Motor neuron (in vitro differentiated cells): ENCODE measurements at regions not wholly inside any gene's neighbourhood (a gene's known extent, or its start where the extent isn't known, plus 50 kb on each side); places are given as distances from the start of the nearest gene placed in this dataset.
"Not testable (repeated sequence)": the region's sequence is repeated elsewhere in the genome, so short reads cannot be mapped to it uniquely, and the experiment has no call there.

Experiments used
- ATAC-seq, 8 experiments: fragments of 200-7000 bp; cut with Tn5 transposase; replicated peaks in 6 of 8; 2 replicates each; pipeline ENCODE4 v1.8.0; 2021; ENCODE audit warnings: mild to moderate bottlenecking in 8 of 8, moderate library complexity in 8 of 8
- H3K27ac ChIP-seq, 2 donors: fragments of 250-450 bp; sonication (Bioruptor Pico); 2 replicates each; pipeline ENCODE4 v1.9.0; 2021; ENCODE audit warnings: antibody characterized with exemption in 2 of 2, mild to moderate bottlenecking in 2 of 2, moderate library complexity in 1 of 2
- H3K4me1 ChIP-seq, 2 donors: fragments of 250-450 bp; sonication (Bioruptor Pico); replicated peaks in 1 of 2; 2 replicates each; pipeline ENCODE4 v1.6.1; 2021; ENCODE audit warnings: antibody characterized with exemption in 2 of 2, mild to moderate bottlenecking in 2 of 2, moderate library complexity in 1 of 2
- H3K4me3 ChIP-seq, 5 donors: fragments of 250-450 bp; sonication (Bioruptor Pico); 2 replicates each; pipeline ENCODE4 v1.9.0; 2021; ENCODE audit warnings: antibody characterized with exemption in 5 of 5, mild to moderate bottlenecking in 5 of 5, moderate library complexity in 4 of 5
- WGBS, 10 experiments: fragments of 450-650 bp; shearing (Covaris generic); methylation state at CpG; one replicate each; pipeline ENCODE4 v1.0.0; 2022; 5-methylcytosine and 5-hydroxymethylcytosine counted together
- in situ Hi-C, 9 experiments: fragments of 400-800 bp; cut with MboI; loops; one replicate each; pipeline ENCODE4 v1.15.0; 2021; ENCODE audit warnings: low sequenced_read_pairs in 9 of 9, low pct_unique_long_range_greater_than_20kb in 2 of 9; ENCODE audit not compliant: unreplicated experiment in 9 of 9

DNA sequence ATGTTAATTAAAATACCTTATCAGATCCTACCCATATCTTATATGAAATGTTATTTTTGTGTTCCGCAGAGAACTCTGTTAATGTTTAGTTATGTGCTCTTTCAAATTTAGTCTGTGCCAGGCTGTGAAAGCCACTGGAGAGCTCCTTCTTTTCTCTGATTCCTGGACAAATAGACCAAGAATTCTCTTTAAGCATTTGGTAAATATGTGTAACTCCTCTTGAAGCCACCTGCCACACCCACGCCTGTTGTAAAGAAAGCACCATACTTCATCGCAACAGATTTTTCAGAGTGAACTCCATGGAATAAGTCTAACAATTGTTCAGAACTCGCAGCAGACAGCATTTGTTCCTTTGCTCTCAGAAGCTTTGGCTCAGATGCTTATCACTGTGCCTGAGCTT, 301.1 kb downstream of the FAM170A start:
- no peak overlapping the region for H3K27ac ChIP-seq
- no peak overlapping the region for H3K4me3 ChIP-seq
- no peaks in the 10 kb centered on the region for H3K4me1 ChIP-seq
- in situ Hi-C loops, result loop anchor here in 1 of 9 experiments (25.0 kb wide), 1 partner anchor 532 kb away; the partner anchor contains the start of gene PRR16
- 47 to 100% (median 90%) methylated on average over 1 to 4 of the region's 4 CpGs; no CpG with 5 or more reads in 1 of the 10 experiments for WGBS, 10 experiments
- no peak for ATAC-seq

DNA sequence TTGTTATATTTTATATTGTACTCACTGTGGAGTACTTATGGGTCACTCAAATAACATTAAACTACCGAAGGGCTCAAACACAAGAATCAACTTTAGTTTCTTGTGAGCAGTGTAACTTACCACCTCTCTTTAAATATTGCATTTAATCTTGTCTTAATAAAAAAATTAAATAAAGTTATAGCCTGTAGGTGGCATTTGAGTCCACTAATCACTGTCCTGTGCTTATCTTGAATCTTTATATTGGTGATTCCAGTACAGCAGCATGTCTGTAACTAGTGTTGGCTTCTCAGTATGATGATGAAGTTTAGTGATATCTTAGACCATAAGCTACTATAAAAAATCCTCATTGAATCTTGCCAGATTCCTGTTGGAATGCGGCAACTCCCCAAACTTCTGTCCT, 313.8 kb downstream of the FAM170A start:
- peak in 1 of 8 experiments; percentile 56 for ATAC-seq
- 17 to 100% (median 79%) methylated on average over 1 to 2 of the region's 2 CpGs; no CpG with 5 or more reads in 2 of the 10 experiments for WGBS, 10 experiments
- H3K27ac ChIP-seq, result no peak overlapping the region
- H3K4me3 ChIP-seq, result no peak overlapping the region
- H3K4me1 ChIP-seq, result no peaks in the 10 kb centered on the region
- in situ Hi-C loops, result loop anchor here in 1 of 9 experiments (25.0 kb wide), 1 partner anchor 519 kb away; the partner anchor contains the start of gene PRR16

DNA sequence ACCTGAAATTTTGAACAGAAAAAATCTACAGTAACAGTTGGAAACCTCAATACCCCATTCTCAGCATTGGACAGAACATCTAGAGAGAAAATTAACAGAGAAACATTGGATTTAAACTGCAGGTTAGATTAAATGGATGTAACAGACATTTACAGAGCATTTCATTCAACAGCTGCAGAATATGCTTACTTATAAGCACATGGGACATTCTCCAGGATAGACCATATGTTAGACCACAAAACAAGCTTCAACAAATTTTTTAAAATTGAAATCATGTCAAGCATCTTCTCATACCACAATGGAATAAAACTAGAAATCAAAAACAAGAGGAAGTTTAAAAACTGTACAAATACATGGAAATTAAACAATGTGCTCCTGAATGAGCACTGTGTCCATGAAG, 316.3 kb downstream of the FAM170A start:
- in situ Hi-C loops, result loop anchor here in 1 of 9 experiments (25.0 kb wide), 1 partner anchor 517 kb away; the partner anchor contains the start of gene PRR16
- Histone ChIP-seq H3K4me3 (no peak overlapping the region), H3K4me1 (no peaks in the 10 kb centered on the region), H3K27ac (no peak overlapping the region)
- ATAC-seq, result no peak

DNA sequence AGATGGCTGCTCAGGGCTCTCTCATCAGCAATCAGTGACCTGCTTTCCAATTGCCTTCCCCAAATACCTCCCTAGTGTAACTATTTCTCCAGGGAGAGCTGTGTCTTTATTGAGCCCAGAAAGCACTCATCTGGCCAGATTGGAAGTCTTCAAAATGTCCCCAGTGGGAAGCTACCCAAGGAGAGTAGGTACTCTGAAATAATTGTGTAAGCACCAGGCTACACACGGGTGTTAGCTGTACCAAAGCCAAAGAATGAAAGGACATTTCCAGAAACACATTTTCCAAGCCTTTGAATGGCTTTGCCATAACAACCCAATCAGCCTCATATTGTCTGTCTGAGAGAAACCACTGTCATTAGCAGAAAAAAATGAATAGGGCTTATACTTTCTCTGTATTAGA, 318.8 kb downstream of the FAM170A start:
- no peak overlapping the region for H3K4me3 ChIP-seq
- WGBS, 10 experiments, result 0 to 100% (median 70%) methylated on average over 1 of the region's 1 CpG; no CpG with 5 or more reads in 5 of the 10 experiments
- no peak overlapping the region for H3K27ac ChIP-seq
- in situ Hi-C loops, result loop anchor here in 1 of 9 experiments (25.0 kb wide), 1 partner anchor 514 kb away; the partner anchor contains the start of gene PRR16
- peak in 1 of 8 experiments; percentile 68 for ATAC-seq
- H3K4me1 ChIP-seq, result no peaks in the 10 kb centered on the region

DNA sequence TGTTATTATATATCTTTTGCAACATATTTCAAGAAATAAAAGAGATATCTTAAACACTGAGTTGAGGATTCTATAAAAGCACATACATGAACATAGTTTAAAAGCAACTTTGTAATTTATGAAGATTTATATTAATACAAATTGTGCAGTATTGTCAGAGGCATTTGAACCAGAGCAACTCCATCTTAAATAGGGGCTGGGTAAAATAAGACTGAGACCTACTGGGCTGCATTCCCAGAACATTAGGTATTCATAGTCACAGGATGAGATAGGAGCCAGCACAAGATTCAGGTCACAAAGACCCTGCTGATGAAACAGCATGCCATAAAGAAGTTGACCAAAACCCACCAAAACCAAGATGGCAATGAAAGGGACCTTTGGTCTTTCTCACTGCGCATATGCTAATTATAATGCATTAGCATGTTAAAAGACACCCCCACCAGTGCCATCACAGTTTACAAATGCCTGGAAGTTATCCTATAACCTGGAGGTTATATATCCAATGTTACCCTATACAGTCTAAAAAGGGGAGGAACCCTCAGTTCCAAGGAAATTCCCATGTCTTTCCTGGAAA, 320.2 kb downstream of the FAM170A start:
- in situ Hi-C loops, result loop anchor here in 1 of 9 experiments (25.0 kb wide), 1 partner anchor 513 kb away; the partner anchor contains the start of gene PRR16
- peak in 3 of 8 experiments; percentile 19 to 31 (median 29) for ATAC-seq
- WGBS, 10 experiments, result 29 to 88% (median 63%) methylated on average over 1 of the region's 1 CpG; no CpG with 5 or more reads in 7 of the 10 experiments

DNA sequence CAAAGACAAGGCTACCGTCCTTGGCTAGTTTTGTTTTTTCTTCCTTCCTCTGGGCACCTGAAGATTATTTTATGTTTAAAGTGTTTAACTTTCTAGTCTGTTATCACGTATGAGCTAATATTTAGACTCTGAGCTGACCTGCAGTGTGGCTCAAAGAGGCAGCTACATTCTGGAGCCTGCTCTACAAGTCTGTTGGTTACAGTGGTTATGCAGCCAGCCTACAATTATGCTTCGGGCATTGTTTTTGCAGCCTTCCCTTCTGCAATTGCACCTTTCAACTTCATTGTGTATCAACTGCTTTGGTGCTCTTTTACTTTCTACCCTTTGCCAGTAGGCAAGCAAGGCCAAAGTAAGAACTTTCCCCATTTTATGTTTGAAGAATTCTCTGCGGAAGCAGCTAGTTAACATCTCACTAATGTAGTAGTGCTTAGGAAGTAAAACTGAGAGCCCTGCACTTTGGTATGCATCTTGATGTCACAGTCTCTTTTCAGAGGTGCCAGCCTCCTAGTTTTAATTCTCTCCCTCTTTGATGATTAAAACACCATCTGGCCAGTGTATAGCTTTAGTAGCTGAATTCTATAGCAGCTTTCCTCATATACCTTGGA, 322.1 kb downstream of the FAM170A start:
- WGBS, 10 experiments, result 18 to 86% (median 71%) methylated on average over 1 to 4 of the region's 4 CpGs
- H3K4me1 ChIP-seq, result no peaks in the 10 kb centered on the region
- no peak overlapping the region for H3K27ac ChIP-seq
- in situ Hi-C loops, result no loop called here
- no peak overlapping the region for H3K4me3 ChIP-seq
- ATAC-seq, result peak in 1 of 8 experiments; percentile 25

More for the DNA sequence above, 320.2 kb downstream of the FAM170A start:
- Histone ChIP-seq H3K4me1 (no peaks in the 10 kb centered on the region), H3K27ac (no peak overlapping the region), H3K4me3 (no peak overlapping the region)

DNA sequence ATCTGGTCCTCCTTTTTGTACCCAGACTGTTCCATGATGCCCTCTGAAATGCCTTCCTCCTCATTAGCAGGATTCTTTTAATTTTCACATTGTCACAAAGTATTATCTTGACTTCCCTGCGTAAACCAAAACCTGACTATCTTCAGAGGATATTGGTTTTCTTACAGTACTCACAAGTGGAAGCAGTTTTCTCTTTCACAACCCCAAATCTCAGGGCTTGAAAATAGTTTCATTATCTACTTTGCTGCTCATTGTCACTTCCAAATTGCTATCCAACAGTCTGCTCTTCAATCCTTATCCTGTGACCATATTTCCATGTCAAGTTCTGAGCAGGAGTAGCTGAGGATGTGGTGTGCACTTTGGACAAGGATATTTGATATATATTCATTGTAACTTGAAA, 324.1 kb downstream of the FAM170A start:
- Histone ChIP-seq H3K27ac (no peak overlapping the region), H3K4me3 (no peak overlapping the region), H3K4me1 (no peaks in the 10 kb centered on the region)
- 50 to 83% (median 70%) methylated on average over 1 of the region's 1 CpG; no CpG with 5 or more reads in 6 of the 10 experiments for WGBS, 10 experiments
- no peak for ATAC-seq
- in situ Hi-C loops, result no loop called here

DNA sequence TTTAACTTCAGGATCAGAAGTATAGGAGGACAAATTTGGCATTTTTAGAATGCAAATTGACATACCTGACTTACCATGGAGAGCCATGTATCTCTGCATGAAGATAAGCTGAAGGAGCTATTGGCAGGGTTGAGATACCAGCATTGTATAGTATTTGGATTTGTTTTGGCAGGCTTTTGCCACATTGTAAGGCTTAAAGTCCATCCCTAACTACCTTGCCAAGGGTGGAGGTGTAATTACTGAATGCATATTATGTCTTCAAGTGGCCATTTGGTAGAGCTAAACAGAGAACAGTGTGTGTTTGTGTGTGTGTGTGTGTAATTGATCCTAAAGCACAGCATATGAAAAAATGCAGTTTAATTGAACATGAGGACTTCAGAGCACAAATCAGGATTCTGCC, 324.7 kb downstream of the FAM170A start:
- ATAC-seq, result no peak
- Histone ChIP-seq H3K4me1 (no peaks in the 10 kb centered on the region), H3K4me3 (no peak overlapping the region), H3K27ac (no peak overlapping the region)
- in situ Hi-C loops, result no loop called here

DNA sequence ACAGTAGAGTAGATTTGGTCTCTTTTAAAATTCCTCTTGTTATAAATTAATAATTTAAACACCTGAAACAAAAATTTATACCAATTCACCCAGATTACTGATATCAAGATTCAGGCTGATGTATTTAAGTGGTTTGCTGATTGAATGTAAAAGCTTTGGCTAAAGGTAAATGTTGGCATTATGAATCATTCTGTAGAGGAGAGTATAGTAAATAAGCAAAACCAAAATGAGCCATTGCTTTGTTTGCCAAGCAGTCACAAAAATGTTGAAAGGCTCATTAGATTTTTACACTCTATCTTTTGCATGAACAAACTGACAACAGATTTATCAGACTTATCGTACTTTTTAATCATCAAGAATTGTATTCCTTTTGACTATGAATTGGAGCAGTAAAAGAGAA, 332.6 kb downstream of the FAM170A start:
- no peaks in the 10 kb centered on the region for H3K4me1 ChIP-seq
- no peak overlapping the region for H3K4me3 ChIP-seq
- WGBS, 10 experiments, result 0 to 100% (median 67%) methylated on average over 1 of the region's 1 CpG; no CpG with 5 or more reads in 3 of the 10 experiments
- in situ Hi-C loops, result no loop called here
- ATAC-seq, result no peak
- no peak overlapping the region for H3K27ac ChIP-seq

DNA sequence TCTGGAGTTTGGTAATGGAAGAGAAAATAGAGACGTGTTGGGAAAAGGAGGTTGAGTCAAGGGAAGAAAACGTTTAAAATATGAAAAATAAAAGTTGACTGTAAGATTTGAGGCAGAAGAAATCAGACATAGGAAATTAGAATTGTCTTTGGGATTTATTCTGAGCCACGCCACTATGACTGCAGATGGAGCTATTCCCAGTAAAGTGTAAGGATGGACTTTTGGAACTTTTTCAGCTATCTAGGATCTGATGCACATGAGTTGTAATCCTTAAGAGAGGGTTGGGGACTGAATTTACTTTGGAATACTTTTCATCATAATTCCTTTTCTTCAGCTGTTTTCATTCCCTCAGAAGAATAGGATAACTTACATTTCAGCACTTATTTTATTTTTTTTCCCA, 336.7 kb downstream of the FAM170A start:
- ATAC-seq, result no peak
- 6 to 83% (median 51%) methylated on average over 1 to 3 of the region's 3 CpGs for WGBS, 10 experiments

DNA sequence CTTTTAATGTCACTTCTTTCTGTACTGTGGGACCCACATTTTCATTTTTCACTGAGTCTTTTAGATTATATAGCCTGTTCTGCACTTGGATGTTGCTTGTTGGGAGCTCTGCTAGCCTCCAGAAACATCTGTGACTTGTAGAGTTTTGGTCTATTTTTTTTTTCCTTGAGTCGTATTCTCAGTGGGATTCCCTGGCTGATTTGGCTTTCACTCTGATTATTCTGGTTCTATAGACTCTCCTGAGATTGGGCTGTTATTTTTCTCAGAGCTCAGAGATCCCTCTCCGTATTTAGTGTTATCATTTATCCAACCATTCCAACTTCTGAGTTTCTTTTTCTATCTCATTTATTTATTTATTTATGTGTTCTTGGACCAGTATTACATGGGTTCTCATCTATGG, 339.3 kb downstream of the FAM170A start:
- ATAC-seq, result no peak
- WGBS, 10 experiments, result 20 to 85% (median 53%) methylated on average over 2 of the region's 2 CpGs; no CpG with 5 or more reads in 2 of the 10 experiments
- Histone ChIP-seq H3K4me3 (no peak overlapping the region), H3K27ac (no peak overlapping the region), H3K4me1 (no peaks in the 10 kb centered on the region)
- in situ Hi-C loops, result no loop called here

More for the DNA sequence above, 336.7 kb downstream of the FAM170A start:
- in situ Hi-C loops, result no loop called here
- Histone ChIP-seq H3K4me1 (no peaks in the 10 kb centered on the region), H3K4me3 (no peak overlapping the region), H3K27ac (no peak overlapping the region)

DNA sequence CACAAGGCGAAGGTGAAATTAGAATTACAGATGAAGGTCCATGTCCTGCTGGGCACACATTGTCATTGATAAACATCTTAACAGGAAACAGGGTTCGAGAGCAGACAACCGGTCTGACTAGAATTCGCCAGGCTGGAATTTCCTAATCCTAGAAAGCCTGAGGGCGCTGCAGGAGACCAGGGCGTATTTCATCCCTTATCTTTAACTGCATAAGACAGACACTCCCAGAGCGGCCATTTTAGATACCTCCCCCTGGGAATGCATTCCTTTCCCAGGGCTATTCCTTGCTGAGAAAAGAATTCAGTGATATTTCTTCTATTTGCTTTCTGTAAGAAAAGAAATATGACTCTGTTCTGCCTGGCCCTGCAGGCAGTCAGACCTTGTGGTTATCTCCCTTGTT, 357.7 kb downstream of the FAM170A start:
- in situ Hi-C loops, H3K4me1 ChIP-seq, ATAC-seq, H3K4me3 ChIP-seq, H3K27ac ChIP-seq: not testable (repeated sequence)
- 67 to 100% (median 77%) methylated on average over 1 to 6 of the region's 7 CpGs; no CpG with 5 or more reads in 2 of the 10 experiments for WGBS, 10 experiments

DNA sequence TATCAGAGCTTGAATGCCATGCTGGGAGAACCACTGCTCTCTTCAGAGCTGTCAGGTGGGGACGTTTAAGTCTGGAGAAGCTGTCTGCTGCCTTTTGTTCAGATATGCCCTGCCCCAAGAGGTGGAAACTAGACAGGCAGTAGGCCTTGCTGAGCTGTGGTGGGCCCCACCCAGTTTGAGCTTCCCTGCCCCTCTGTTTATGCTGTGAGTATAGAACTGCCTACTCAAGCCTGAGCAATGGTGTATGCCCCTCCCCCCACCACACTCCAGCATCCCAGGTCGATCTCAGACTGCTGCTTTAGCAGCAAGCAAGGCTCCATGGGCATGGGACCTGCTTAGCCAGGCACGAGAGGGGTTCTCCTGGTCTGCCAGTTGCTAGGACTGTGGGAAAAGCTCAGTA, 362.3 kb downstream of the FAM170A start:
- peak in 1 of 8 experiments; percentile 60 for ATAC-seq
- Histone ChIP-seq H3K27ac (no peak overlapping the region), H3K4me1 (no peaks in the 10 kb centered on the region), H3K4me3 (no peak overlapping the region)
- WGBS, 10 experiments, result 40 to 100% (median 78%) methylated on average over 1 to 2 of the region's 3 CpGs; no CpG with 5 or more reads in 6 of the 10 experiments
- in situ Hi-C loops, result no loop called here
